ENCODE measurements at regions not wholly inside any gene's neighbourhood (a gene's known extent, or its start where the extent isn't known, plus 50 kb on each side); places are given as distances from the start of the nearest gene placed in this dataset.

- Histone ChIP-seq H3K27ac (ENCODE audit: low read depth, low read length) (no peak overlapping the region), H3K9me3 (ENCODE audit: control insufficient read depth in 1 of 2, low read length in 2 of 2) (no peaks in the 10 kb centered on the region), H3K4me1 (ENCODE audit: insufficient read depth, low read length) (no peaks in the 10 kb centered on the region), H3K27me3 (ENCODE audit: insufficient read depth, low read length) (no peaks in the 10 kb centered on the region), H3K36me3 (ENCODE audit: insufficient read depth, low read length) (no peaks in the 10 kb centered on the region), H3K4me3 (ENCODE audit: low read length in 2 of 2) (no peak overlapping the region)
- H3K4me1 Mint-ChIP-seq, result no peaks in the 10 kb centered on the region
- ChIA-PET POLR2A (ENCODE audit: partially characterized antibody) (no interaction called here), CTCF (ENCODE audit: partially characterized antibody) (no interaction called here)
- peaks cover 0 to 2% (median 0%) of the 10 kb centered on the region in 8 donors for H3K9me3 Mint-ChIP-seq
- peaks cover 0 to 3% of the 10 kb centered on the region in 2 donors for H3K27me3 Mint-ChIP-seq
- H3K4me3 Mint-ChIP-seq, result no peak overlapping the region
- DNase-seq, result no peak
- intact Hi-C loops (cut with micrococcal nuclease), result no loop called here
- H3K27ac Mint-ChIP-seq, result no peak overlapping the region
- no peaks in the 10 kb centered on the region for H3K36me3 Mint-ChIP-seq
These were observed 63.1 kb downstream of the MTNR1B start for GRCh38 chr11:93032580-93032979.

- H3K27me3 Mint-ChIP-seq, result peaks cover 0 to 3% of the 10 kb centered on the region in 2 donors
- DNase-seq, result no peak
- no peaks in the 10 kb centered on the region for H3K27me3 ChIP-seq (ENCODE audit: insufficient read depth, low read length)
- no peaks in the 10 kb centered on the region for H3K4me1 Mint-ChIP-seq
- no peaks in the 10 kb centered on the region for H3K36me3 Mint-ChIP-seq
- H3K4me3 Mint-ChIP-seq, result no peak overlapping the region
- H3K27ac ChIP-seq (ENCODE audit: low read depth, low read length), result no peak overlapping the region
- H3K4me1 ChIP-seq (ENCODE audit: insufficient read depth, low read length), result no peaks in the 10 kb centered on the region
- no peaks in the 10 kb centered on the region for H3K36me3 ChIP-seq (ENCODE audit: insufficient read depth, low read length)
- ChIA-PET POLR2A (ENCODE audit: partially characterized antibody) (no interaction called here), CTCF (ENCODE audit: partially characterized antibody) (no interaction called here)
- no peak overlapping the region for H3K27ac Mint-ChIP-seq
- H3K9me3 ChIP-seq (ENCODE audit: control insufficient read depth in 1 of 2, low read length in 2 of 2), result no peaks in the 10 kb centered on the region
- H3K9me3 Mint-ChIP-seq, result peaks cover 0 to 2% (median 0%) of the 10 kb centered on the region in 8 donors
- intact Hi-C loops (cut with micrococcal nuclease), result no loop called here
- no peak overlapping the region for H3K4me3 ChIP-seq (ENCODE audit: low read length in 2 of 2)
These were observed 63.6 kb downstream of the MTNR1B start for GRCh38 chr11:93033093-93033492.

GRCh38 chr11:93034031-93034722 is 64.7 kb downstream of the MTNR1B start:
- Mint-ChIP-seq H3K36me3 (no peaks in the 10 kb centered on the region), H3K4me1 (no peaks in the 10 kb centered on the region), H3K27ac (no peak overlapping the region), H3K27me3 (peaks cover 0 to 3% of the 10 kb centered on the region in 2 donors), H3K9me3 (peaks cover 0 to 6% (median 0%) of the 10 kb centered on the region in 8 donors), H3K4me3 (no peak overlapping the region)
- ChIA-PET CTCF (ENCODE audit: partially characterized antibody) (no interaction called here), POLR2A (ENCODE audit: partially characterized antibody) (no interaction called here)
- Histone ChIP-seq H3K27me3 (ENCODE audit: insufficient read depth, low read length) (no peaks in the 10 kb centered on the region), H3K27ac (ENCODE audit: low read depth, low read length) (no peak overlapping the region), H3K4me3 (ENCODE audit: low read length in 2 of 2) (no peak overlapping the region), H3K4me1 (ENCODE audit: insufficient read depth, low read length) (no peaks in the 10 kb centered on the region), H3K36me3 (ENCODE audit: insufficient read depth, low read length) (no peaks in the 10 kb centered on the region), H3K9me3 (ENCODE audit: control insufficient read depth in 1 of 2, low read length in 2 of 2) (no peaks in the 10 kb centered on the region)
- intact Hi-C loops (cut with micrococcal nuclease), result no loop called here
- DNase-seq, result no peak

- Mint-ChIP-seq H3K27ac (no peak overlapping the region), H3K4me3 (no peak overlapping the region), H3K4me1 (no peaks in the 10 kb centered on the region), H3K36me3 (no peaks in the 10 kb centered on the region), H3K9me3 (peaks cover 0 to 6% (median 0%) of the 10 kb centered on the region in 8 donors), H3K27me3 (peaks cover 0 to 3% of the 10 kb centered on the region in 2 donors)
- no peaks in the 10 kb centered on the region for H3K27me3 ChIP-seq (ENCODE audit: insufficient read depth, low read length)
- no peak for DNase-seq
- H3K27ac ChIP-seq (ENCODE audit: low read depth, low read length), result no peak overlapping the region
- no peaks in the 10 kb centered on the region for H3K36me3 ChIP-seq (ENCODE audit: insufficient read depth, low read length)
- CTCF ChIA-PET (ENCODE audit: partially characterized antibody), result no interaction called here
- no peaks in the 10 kb centered on the region for H3K9me3 ChIP-seq (ENCODE audit: control insufficient read depth in 1 of 2, low read length in 2 of 2)
- no peaks in the 10 kb centered on the region for H3K4me1 ChIP-seq (ENCODE audit: insufficient read depth, low read length)
- no peak overlapping the region for H3K4me3 ChIP-seq (ENCODE audit: low read length in 2 of 2)
- intact Hi-C loops (cut with micrococcal nuclease), result no loop called here
- POLR2A ChIA-PET (ENCODE audit: partially characterized antibody), result no interaction called here
These were observed 65.2 kb downstream of the MTNR1B start for GRCh38 chr11:93034723-93035039.

- intact Hi-C loops (cut with micrococcal nuclease), result no loop called here
- POLR2A ChIA-PET (ENCODE audit: partially characterized antibody), result no interaction called here
- no peak overlapping the region for H3K27ac ChIP-seq (ENCODE audit: low read depth, low read length)
- H3K36me3 Mint-ChIP-seq, result no peaks in the 10 kb centered on the region
- CTCF ChIA-PET (ENCODE audit: partially characterized antibody), result no interaction called here
- peaks cover 0 to 4% of the 10 kb centered on the region in 2 donors for H3K27me3 Mint-ChIP-seq
- H3K9me3 Mint-ChIP-seq, result peaks cover 0 to 13% (median 6%) of the 10 kb centered on the region in 8 donors
- H3K9me3 ChIP-seq (ENCODE audit: control insufficient read depth in 1 of 2, low read length in 2 of 2), result no peaks in the 10 kb centered on the region
- no peaks in the 10 kb centered on the region for H3K36me3 ChIP-seq (ENCODE audit: insufficient read depth, low read length)
- no peaks in the 10 kb centered on the region for H3K4me1 ChIP-seq (ENCODE audit: insufficient read depth, low read length)
- no peak for DNase-seq
- no peak overlapping the region for H3K27ac Mint-ChIP-seq
- H3K27me3 ChIP-seq (ENCODE audit: insufficient read depth, low read length), result no peaks in the 10 kb centered on the region
- H3K4me3 ChIP-seq (ENCODE audit: low read length in 2 of 2), result no peak overlapping the region
- H3K4me1 Mint-ChIP-seq, result no peaks in the 10 kb centered on the region
- H3K4me3 Mint-ChIP-seq, result no peak overlapping the region
These were observed 69.1 kb downstream of the MTNR1B start for GRCh38 chr11:93038521-93038920.

- no peak overlapping the region for H3K4me3 ChIP-seq (ENCODE audit: low read length in 2 of 2)
- Mint-ChIP-seq H3K27me3 (peaks cover 0 to 2% of the 10 kb centered on the region in 2 donors), H3K4me1 (no peaks in the 10 kb centered on the region), H3K4me3 (no peak overlapping the region), H3K27ac (no peak overlapping the region), H3K36me3 (no peaks in the 10 kb centered on the region), H3K9me3 (peaks cover 0 to 16% (median 6%) of the 10 kb centered on the region in 8 donors)
- no peak overlapping the region for H3K27ac ChIP-seq (ENCODE audit: low read depth, low read length)
- intact Hi-C loops (cut with micrococcal nuclease), result no loop called here
- no peak for DNase-seq
- ChIA-PET POLR2A (ENCODE audit: partially characterized antibody) (no interaction called here), CTCF (ENCODE audit: partially characterized antibody) (no interaction called here)
- H3K36me3 ChIP-seq (ENCODE audit: insufficient read depth, low read length), result no peaks in the 10 kb centered on the region
- H3K27me3 ChIP-seq (ENCODE audit: insufficient read depth, low read length), result no peaks in the 10 kb centered on the region
- H3K4me1 ChIP-seq (ENCODE audit: insufficient read depth, low read length), result no peaks in the 10 kb centered on the region
- H3K9me3 ChIP-seq (ENCODE audit: control insufficient read depth in 1 of 2, low read length in 2 of 2), result no peaks in the 10 kb centered on the region
These were observed 70.2 kb downstream of the MTNR1B start for GRCh38 chr11:93039531-93040240.

- Mint-ChIP-seq H3K9me3 (peaks cover 0 to 16% (median 7%) of the 10 kb centered on the region in 8 donors), H3K27me3 (peaks cover 1 to 2% of the 10 kb centered on the region in 2 donors), H3K36me3 (no peaks in the 10 kb centered on the region), H3K4me3 (no peak overlapping the region), H3K27ac (no peak overlapping the region), H3K4me1 (no peaks in the 10 kb centered on the region)
- Histone ChIP-seq H3K4me3 (ENCODE audit: low read length in 2 of 2) (no peak overlapping the region), H3K27me3 (ENCODE audit: insufficient read depth, low read length) (no peaks in the 10 kb centered on the region), H3K9me3 (ENCODE audit: control insufficient read depth in 1 of 2, low read length in 2 of 2) (no peaks in the 10 kb centered on the region), H3K27ac (ENCODE audit: low read depth, low read length) (no peak overlapping the region), H3K4me1 (ENCODE audit: insufficient read depth, low read length) (no peaks in the 10 kb centered on the region), H3K36me3 (ENCODE audit: insufficient read depth, low read length) (no peaks in the 10 kb centered on the region)
- ChIA-PET POLR2A (ENCODE audit: partially characterized antibody) (no interaction called here), CTCF (ENCODE audit: partially characterized antibody) (interaction anchor here (0.6 kb wide), 1 partner anchor 10 kb away, joined by 4 read pairs; no protein-coding TSS in a partner anchor)
- DNase-seq, result no peak
- intact Hi-C loops (cut with micrococcal nuclease), result no loop called here
These were observed 72.2 kb downstream of the MTNR1B start for GRCh38 chr11:93041682-93042081.
